ENCODE measurements at regions not wholly inside any gene's neighbourhood (a gene's known extent, or its start where the extent isn't known, plus 50 kb on each side); places are given as distances from the start of the nearest gene placed in this dataset.
"Not testable (repeated sequence)": the region's sequence is repeated elsewhere in the genome, so short reads cannot be mapped to it uniquely, and the experiment has no call there.

GRCh38 chr6:140783504-140783903, 1349.2 kb upstream of the GJE1 start:
- H3K27ac Mint-ChIP-seq; DNase-seq; H3K4me1 Mint-ChIP-seq; H3K4me3 Mint-ChIP-seq; POLR2A ChIA-PET; ATAC-seq (ENCODE audit: low read depth); H3K9me3 Mint-ChIP-seq; H3K36me3 Mint-ChIP-seq; H3K27me3 Mint-ChIP-seq: not testable (repeated sequence)

- POLR2A ChIA-PET = no interaction called here
- H3K36me3 Mint-ChIP-seq = no peaks in the 10 kb centered on the region
- H3K4me3 Mint-ChIP-seq = no peak overlapping the region
- DNase-seq (no peak), ATAC-seq (ENCODE audit: low read depth) (no peak)
- no peak overlapping the region for H3K27ac Mint-ChIP-seq
- peaks cover 2% of the 10 kb centered on the region for H3K27me3 Mint-ChIP-seq
- H3K9me3 Mint-ChIP-seq = no peaks in the 10 kb centered on the region
- no peaks in the 10 kb centered on the region for H3K4me1 Mint-ChIP-seq
Measured at GRCh38 chr6:140782941-140783340, 1349.8 kb upstream of the GJE1 start.

DNA sequence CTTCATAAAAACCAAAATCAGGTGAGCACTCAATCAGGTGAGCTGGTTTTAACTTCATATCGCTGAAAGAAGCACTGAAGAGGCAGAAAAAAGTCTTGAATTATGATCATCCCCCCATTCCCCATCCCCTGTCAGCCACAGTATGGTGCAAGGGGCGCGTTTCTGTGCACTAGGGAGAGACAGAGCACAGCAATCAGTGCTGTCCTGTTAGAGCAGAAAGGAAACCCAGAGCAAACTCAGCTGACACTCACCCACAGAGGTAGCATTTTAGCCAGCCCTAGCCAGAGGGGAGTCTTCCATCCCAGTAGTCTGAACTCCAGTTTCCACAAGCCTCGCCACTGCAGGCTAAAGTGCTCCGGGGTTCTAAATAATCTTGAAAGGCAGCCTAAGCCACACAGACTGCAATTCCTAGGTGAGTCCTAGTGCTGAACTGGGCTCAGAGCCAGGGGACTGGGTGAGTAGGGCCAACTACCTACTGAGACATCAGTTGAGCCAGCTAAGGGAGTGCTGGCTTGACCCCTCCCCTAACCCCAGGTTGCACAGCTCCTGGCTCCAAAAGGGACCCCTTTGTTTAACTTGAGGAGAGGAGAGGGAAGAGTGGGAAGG, 1352.6 kb upstream of the GJE1 start:
- Mint-ChIP-seq H3K4me1 (peaks cover 1% of the 10 kb centered on the region), H3K9me3 (no peaks in the 10 kb centered on the region), H3K27me3 (peaks cover 4% of the 10 kb centered on the region), H3K27ac (no peak overlapping the region), H3K4me3 (no peak overlapping the region), H3K36me3 (no peaks in the 10 kb centered on the region)
- POLR2A ChIA-PET = no interaction called here
- no peak for DNase-seq
- no peak for ATAC-seq (ENCODE audit: low read depth)

- peaks cover 4% of the 10 kb centered on the region for H3K27me3 Mint-ChIP-seq
- POLR2A ChIA-PET = no interaction called here
- no peak overlapping the region for H3K4me3 Mint-ChIP-seq
- ATAC-seq (ENCODE audit: low read depth) = no peak
- H3K4me1 Mint-ChIP-seq = peaks cover 5% of the 10 kb centered on the region
- DNase-seq = no peak
- no peak overlapping the region for H3K27ac Mint-ChIP-seq
- no peaks in the 10 kb centered on the region for H3K36me3 Mint-ChIP-seq
- H3K9me3 Mint-ChIP-seq = no peaks in the 10 kb centered on the region
Measured at GRCh38 chr6:140779341-140779740, 1353.4 kb upstream of the GJE1 start.

- Mint-ChIP-seq H3K27me3 (peaks cover 7% of the 10 kb centered on the region), H3K4me3 (no peak overlapping the region), H3K27ac (no peak overlapping the region), H3K36me3 (no peaks in the 10 kb centered on the region), H3K9me3 (no peaks in the 10 kb centered on the region), H3K4me1 (peaks cover 11% of the 10 kb centered on the region)
- POLR2A ChIA-PET = no interaction called here
- ATAC-seq (ENCODE audit: low read depth) (no peak), DNase-seq (no peak)
Measured at GRCh38 chr6:140777780-140778179, 1354.9 kb upstream of the GJE1 start.

- POLR2A ChIA-PET = no interaction called here
- H3K9me3 Mint-ChIP-seq = peaks cover 4% of the 10 kb centered on the region
- H3K27me3 Mint-ChIP-seq = peaks cover 5% of the 10 kb centered on the region
Measured at GRCh38 chr6:140775061-140775460, 1357.7 kb upstream of the GJE1 start.

GRCh38 chr6:140774080-140774505, 1358.6 kb upstream of the GJE1 start:
- H3K27me3 Mint-ChIP-seq = peaks cover 5% of the 10 kb centered on the region
- no peaks in the 10 kb centered on the region for H3K36me3 Mint-ChIP-seq
- ATAC-seq (ENCODE audit: low read depth) (peak; percentile 60), DNase-seq (no peak)
- no peak overlapping the region for H3K4me3 Mint-ChIP-seq
- no peak overlapping the region for H3K27ac Mint-ChIP-seq
- POLR2A ChIA-PET = no interaction called here
- peaks cover 11% of the 10 kb centered on the region for H3K4me1 Mint-ChIP-seq
- peaks cover 6% of the 10 kb centered on the region for H3K9me3 Mint-ChIP-seq

More at GRCh38 chr6:140775061-140775460, 1357.7 kb upstream of the GJE1 start:
- H3K36me3 Mint-ChIP-seq = no peaks in the 10 kb centered on the region
- no peak overlapping the region for H3K4me3 Mint-ChIP-seq
- peaks cover 11% of the 10 kb centered on the region for H3K4me1 Mint-ChIP-seq
- ATAC-seq (ENCODE audit: low read depth) (no peak), DNase-seq (no peak)
- H3K27ac Mint-ChIP-seq = no peak overlapping the region

- Mint-ChIP-seq H3K27me3 (peaks cover 5% of the 10 kb centered on the region), H3K27ac (no peak overlapping the region), H3K4me1 (peaks cover 11% of the 10 kb centered on the region), H3K9me3 (peaks cover 6% of the 10 kb centered on the region), H3K4me3 (no peak overlapping the region), H3K36me3 (no peaks in the 10 kb centered on the region)
- ATAC-seq (ENCODE audit: low read depth) (no peak), DNase-seq (no peak)
- POLR2A ChIA-PET = no interaction called here
Measured at GRCh38 chr6:140773276-140773675, 1359.4 kb upstream of the GJE1 start.

GRCh38 chr6:140772576-140772975, 1360.1 kb upstream of the GJE1 start:
- POLR2A ChIA-PET = no interaction called here
- H3K9me3 Mint-ChIP-seq = peaks cover 10% of the 10 kb centered on the region
- DNase-seq (no peak), ATAC-seq (ENCODE audit: low read depth) (no peak)
- H3K36me3 Mint-ChIP-seq = no peaks in the 10 kb centered on the region
- no peak overlapping the region for H3K4me3 Mint-ChIP-seq
- peaks cover 11% of the 10 kb centered on the region for H3K4me1 Mint-ChIP-seq
- peaks cover 5% of the 10 kb centered on the region for H3K27me3 Mint-ChIP-seq
- H3K27ac Mint-ChIP-seq = no peak overlapping the region

- Mint-ChIP-seq H3K4me1 (no peaks in the 10 kb centered on the region), H3K27ac (no peak overlapping the region), H3K9me3 (peaks cover 10% of the 10 kb centered on the region), H3K4me3 (no peak overlapping the region), H3K36me3 (no peaks in the 10 kb centered on the region), H3K27me3 (no peaks in the 10 kb centered on the region)
- DNase-seq (no peak), ATAC-seq (ENCODE audit: low read depth) (no peak)
- POLR2A ChIA-PET = no interaction called here
Measured at GRCh38 chr6:140768133-140768532, 1364.6 kb upstream of the GJE1 start.

DNA sequence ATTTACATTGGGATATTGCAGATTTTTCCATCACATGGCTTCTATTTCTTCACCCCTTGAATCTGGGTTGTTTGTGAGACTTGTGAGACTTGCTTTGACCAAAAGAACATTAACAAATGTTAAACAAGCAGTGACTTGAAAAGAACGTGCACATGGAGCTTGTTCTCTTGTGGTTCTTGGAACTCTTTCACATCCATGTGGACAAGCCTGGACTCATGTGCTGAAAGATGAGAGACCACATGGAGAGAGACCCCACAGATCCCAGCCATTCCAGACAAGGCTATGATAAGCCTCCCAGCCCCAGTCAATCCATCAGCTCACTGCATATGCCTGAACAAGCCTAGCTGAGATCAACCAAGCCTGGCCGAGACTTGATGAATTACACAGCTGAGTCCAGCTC, 1365.7 kb upstream of the GJE1 start:
- Mint-ChIP-seq H3K36me3 (no peaks in the 10 kb centered on the region), H3K27me3 (no peaks in the 10 kb centered on the region), H3K27ac (no peak overlapping the region), H3K4me1 (no peaks in the 10 kb centered on the region), H3K4me3 (no peak overlapping the region), H3K9me3 (peaks cover 9% of the 10 kb centered on the region)
- POLR2A ChIA-PET = no interaction called here
- DNase-seq (no peak), ATAC-seq (ENCODE audit: low read depth) (no peak)

- POLR2A ChIA-PET = no interaction called here
- DNase-seq (no peak), ATAC-seq (ENCODE audit: low read depth) (no peak)
- H3K27ac Mint-ChIP-seq = no peak overlapping the region
- H3K9me3 Mint-ChIP-seq = peaks cover 3% of the 10 kb centered on the region
- no peaks in the 10 kb centered on the region for H3K4me1 Mint-ChIP-seq
- no peaks in the 10 kb centered on the region for H3K36me3 Mint-ChIP-seq
- peaks cover 2% of the 10 kb centered on the region for H3K27me3 Mint-ChIP-seq
- no peak overlapping the region for H3K4me3 Mint-ChIP-seq
Measured at GRCh38 chr6:140758169-140758877, 1374.4 kb upstream of the GJE1 start.

GRCh38 chr6:140752234-140752633, 1377.8 kb upstream of the CITED2 start:
- H3K36me3 Mint-ChIP-seq = no peaks in the 10 kb centered on the region
- no peak overlapping the region for H3K27ac Mint-ChIP-seq
- H3K4me3 Mint-ChIP-seq = no peak overlapping the region
- ATAC-seq (ENCODE audit: low read depth) (no peak), DNase-seq (no peak)
- no peaks in the 10 kb centered on the region for H3K4me1 Mint-ChIP-seq
- peaks cover 5% of the 10 kb centered on the region for H3K9me3 Mint-ChIP-seq
- POLR2A ChIA-PET = no interaction called here
- H3K27me3 Mint-ChIP-seq = no peaks in the 10 kb centered on the region

- H3K36me3 Mint-ChIP-seq = no peaks in the 10 kb centered on the region
- H3K27me3 Mint-ChIP-seq = no peaks in the 10 kb centered on the region
- no peak overlapping the region for H3K27ac Mint-ChIP-seq
- no peaks in the 10 kb centered on the region for H3K4me1 Mint-ChIP-seq
- no peak overlapping the region for H3K4me3 Mint-ChIP-seq
- ATAC-seq (ENCODE audit: low read depth) (no peak), DNase-seq (no peak)
- peaks cover 12% of the 10 kb centered on the region for H3K9me3 Mint-ChIP-seq
- POLR2A ChIA-PET = no interaction called here
Measured at GRCh38 chr6:140747114-140747513, 1372.7 kb upstream of the CITED2 start.

Data from activated naive CD8-positive, alpha-beta T cell treated with anti-CD3 and anti-CD28 coated beads, Interleukin-2, amount 10 ng/mL, durations not matched to agents 7 days and 5 days (primary cell).